ENCODE measurements at regions not wholly inside any gene's neighbourhood (a gene's known extent, or its start where the extent isn't known, plus 50 kb on each side); places are given as distances from the start of the nearest gene placed in this dataset.
A peak's percentile ranks its signal among the peaks of the same experiment; 100 is the strongest.

DNA sequence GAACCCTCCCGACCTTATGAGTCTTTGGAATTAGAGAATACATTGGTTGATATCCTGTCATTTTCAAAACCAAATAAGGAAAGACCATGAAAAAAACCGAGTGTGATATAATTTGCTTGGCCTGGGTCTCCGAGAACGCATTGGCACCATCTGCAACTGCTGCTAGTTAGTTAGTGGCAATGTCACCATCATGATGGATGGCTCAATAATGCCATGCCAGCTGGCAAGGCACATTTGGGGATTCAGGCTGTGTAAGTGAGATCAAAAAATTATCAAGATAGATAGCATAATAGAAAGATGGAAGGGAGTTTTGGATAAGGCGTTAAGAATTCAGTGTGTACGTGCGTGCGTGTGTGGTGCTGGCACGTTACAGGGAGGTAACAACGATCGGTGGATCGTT, 134.7 kb upstream of the TCERG1L start:
- H3K4me3 ChIP-seq (ENCODE audit: low read depth, low read length): no peak overlapping the region
- no peak overlapping the region for H3K9ac ChIP-seq (ENCODE audit: low read depth, low read length)
- H3K27me3 ChIP-seq (ENCODE audit: control insufficient read depth, insufficient read depth, low read length): no peaks in the 10 kb centered on the region
- H3K9me3 ChIP-seq (ENCODE audit: control insufficient read depth, insufficient read depth, low read length): no peaks in the 10 kb centered on the region
- no peak overlapping the region for H3K27ac ChIP-seq (ENCODE audit: low read depth, low read length)
- H3K36me3 ChIP-seq (ENCODE audit: control insufficient read depth, insufficient read depth, low read length): no peaks in the 10 kb centered on the region
- no peaks in the 10 kb centered on the region for H3K4me1 ChIP-seq (ENCODE audit: control insufficient read depth, insufficient read depth, low read length)

DNA sequence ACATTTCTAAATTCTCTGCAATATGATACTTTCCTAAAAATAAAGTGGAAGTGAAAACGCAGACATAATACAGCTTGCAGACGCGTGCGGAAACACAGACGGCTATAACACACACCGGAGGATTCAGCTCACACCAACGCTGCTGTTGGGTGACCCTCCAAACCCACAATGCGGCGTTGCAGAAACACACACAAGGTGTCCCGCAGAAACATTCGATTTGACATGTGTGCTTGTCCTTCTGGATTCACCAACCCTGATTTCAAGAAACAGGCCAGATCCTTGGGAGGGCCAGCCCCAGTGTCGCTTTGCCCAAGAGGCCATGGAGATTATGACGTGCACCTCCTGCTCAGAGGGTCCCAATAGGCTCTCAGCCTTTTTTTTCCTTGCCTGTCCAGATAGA, 136.7 kb upstream of the TCERG1L start:
- Histone ChIP-seq H3K36me3 (ENCODE audit: control insufficient read depth, insufficient read depth, low read length) (no peaks in the 10 kb centered on the region), H3K9ac (ENCODE audit: low read depth, low read length) (no peak overlapping the region), H3K27ac (ENCODE audit: low read depth, low read length) (no peak overlapping the region), H3K4me1 (ENCODE audit: control insufficient read depth, insufficient read depth, low read length) (peaks cover 5% of the 10 kb centered on the region; the same call in 1 of the 2 replicates), H3K27me3 (ENCODE audit: control insufficient read depth, insufficient read depth, low read length) (no peaks in the 10 kb centered on the region), H3K4me3 (ENCODE audit: low read depth, low read length) (no peak overlapping the region), H3K9me3 (ENCODE audit: control insufficient read depth, insufficient read depth, low read length) (no peaks in the 10 kb centered on the region)

DNA sequence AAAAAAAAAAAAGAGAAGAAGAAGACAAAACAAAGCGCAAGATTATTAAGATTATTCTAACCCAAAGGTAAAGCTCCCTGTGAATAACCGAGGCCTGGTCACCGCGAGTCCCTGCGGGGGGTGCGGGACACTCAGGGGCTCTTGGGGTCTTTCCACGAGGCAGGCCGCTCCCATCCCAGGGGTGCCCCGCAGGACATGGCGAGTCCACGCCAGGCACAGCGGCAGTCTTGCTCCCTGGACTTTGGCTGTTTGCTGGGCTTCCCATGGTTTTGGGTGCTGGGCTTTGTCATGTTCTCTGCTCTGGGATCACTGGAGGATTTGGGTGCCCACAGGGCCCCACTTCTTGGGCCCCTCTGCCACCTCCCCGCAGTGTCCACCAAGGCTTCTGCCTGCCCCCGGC, 137.4 kb upstream of the TCERG1L start:
- H3K9me3 ChIP-seq (ENCODE audit: control insufficient read depth, insufficient read depth, low read length): no peaks in the 10 kb centered on the region
- no peak overlapping the region for H3K9ac ChIP-seq (ENCODE audit: low read depth, low read length)
- no peak overlapping the region for H3K4me3 ChIP-seq (ENCODE audit: low read depth, low read length)
- peaks cover 13% of the 10 kb centered on the region for H3K4me1 ChIP-seq (ENCODE audit: control insufficient read depth, insufficient read depth, low read length)
- no peaks in the 10 kb centered on the region for H3K36me3 ChIP-seq (ENCODE audit: control insufficient read depth, insufficient read depth, low read length)
- H3K27me3 ChIP-seq (ENCODE audit: control insufficient read depth, insufficient read depth, low read length): no peaks in the 10 kb centered on the region
- H3K27ac ChIP-seq (ENCODE audit: low read depth, low read length): no peak overlapping the region

DNA sequence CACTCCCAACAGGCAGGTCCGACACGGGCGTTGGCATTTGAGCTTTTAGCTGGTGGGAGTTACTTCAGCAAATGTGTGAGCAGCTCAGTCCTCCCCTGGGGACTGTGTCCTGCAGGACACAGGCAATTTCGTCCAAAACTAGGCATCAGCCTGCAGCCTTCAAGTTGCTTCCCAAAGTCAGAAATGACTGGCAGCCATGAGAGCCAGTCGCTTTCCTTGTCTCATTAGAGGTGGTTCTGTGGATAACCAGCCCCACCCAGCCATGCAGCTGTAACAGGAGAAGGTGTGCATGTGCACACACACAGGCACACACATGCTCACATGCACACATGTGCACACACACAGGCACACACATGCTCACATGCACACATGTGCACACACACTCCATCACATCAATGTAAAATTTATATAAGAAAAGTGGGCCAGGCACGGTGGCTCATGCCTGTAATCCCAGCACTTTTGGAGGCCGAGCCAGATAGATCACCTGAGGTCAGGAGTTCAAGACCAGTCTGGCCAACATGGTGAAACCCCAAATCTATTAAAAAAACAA, 138.8 kb upstream of the TCERG1L start:
- H3K36me3 ChIP-seq (ENCODE audit: control insufficient read depth, insufficient read depth, low read length): no peaks in the 10 kb centered on the region
- no peaks in the 10 kb centered on the region for H3K9me3 ChIP-seq (ENCODE audit: control insufficient read depth, insufficient read depth, low read length)

DNA sequence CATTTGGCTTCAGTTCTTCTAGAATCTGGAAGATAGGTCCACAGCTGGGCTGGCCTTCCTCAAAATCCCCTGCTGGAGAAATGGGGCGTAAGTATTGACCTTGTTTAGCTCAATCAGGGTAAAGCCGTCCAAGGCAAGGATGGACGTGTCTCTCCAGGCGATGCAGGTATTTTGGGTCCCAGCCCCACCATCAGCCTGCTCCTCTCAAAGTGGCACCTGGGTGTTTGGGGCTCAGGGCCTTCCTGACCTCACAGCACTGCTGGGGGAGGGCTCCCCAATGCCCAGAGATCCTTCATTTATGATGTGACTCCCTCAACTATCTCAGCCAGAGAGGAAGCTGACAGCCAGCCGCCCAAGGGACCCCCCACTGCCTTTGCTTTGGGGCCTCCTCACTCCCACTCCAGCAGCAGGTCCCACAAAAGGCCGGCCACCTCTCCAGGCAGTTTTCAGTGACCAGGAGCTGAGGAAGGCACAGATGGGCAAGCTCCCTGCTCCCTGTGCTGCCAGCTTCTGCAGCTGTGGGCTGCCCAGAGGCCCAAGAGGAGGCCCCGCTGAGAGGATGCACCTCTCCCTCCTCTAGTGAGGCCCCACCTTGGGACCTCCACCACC, 140.0 kb upstream of the TCERG1L start:
- Histone ChIP-seq H3K9me3 (ENCODE audit: control insufficient read depth, insufficient read depth, low read length) (no peaks in the 10 kb centered on the region), H3K4me3 (ENCODE audit: low read depth, low read length) (no peak overlapping the region), H3K9ac (ENCODE audit: low read depth, low read length) (no peak overlapping the region), H3K27me3 (ENCODE audit: control insufficient read depth, insufficient read depth, low read length) (no peaks in the 10 kb centered on the region), H3K36me3 (ENCODE audit: control insufficient read depth, insufficient read depth, low read length) (no peaks in the 10 kb centered on the region), H3K27ac (ENCODE audit: low read depth, low read length) (no peak overlapping the region), H3K4me1 (ENCODE audit: control insufficient read depth, insufficient read depth, low read length) (peaks cover 16% of the 10 kb centered on the region)

More for the DNA sequence above, 138.8 kb upstream of the TCERG1L start:
- peaks cover 13% of the 10 kb centered on the region for H3K4me1 ChIP-seq (ENCODE audit: control insufficient read depth, insufficient read depth, low read length)
- no peak overlapping the region for H3K4me3 ChIP-seq (ENCODE audit: low read depth, low read length)
- H3K27me3 ChIP-seq (ENCODE audit: control insufficient read depth, insufficient read depth, low read length): no peaks in the 10 kb centered on the region
- H3K27ac ChIP-seq (ENCODE audit: low read depth, low read length): no peak overlapping the region
- H3K9ac ChIP-seq (ENCODE audit: low read depth, low read length): no peak overlapping the region

DNA sequence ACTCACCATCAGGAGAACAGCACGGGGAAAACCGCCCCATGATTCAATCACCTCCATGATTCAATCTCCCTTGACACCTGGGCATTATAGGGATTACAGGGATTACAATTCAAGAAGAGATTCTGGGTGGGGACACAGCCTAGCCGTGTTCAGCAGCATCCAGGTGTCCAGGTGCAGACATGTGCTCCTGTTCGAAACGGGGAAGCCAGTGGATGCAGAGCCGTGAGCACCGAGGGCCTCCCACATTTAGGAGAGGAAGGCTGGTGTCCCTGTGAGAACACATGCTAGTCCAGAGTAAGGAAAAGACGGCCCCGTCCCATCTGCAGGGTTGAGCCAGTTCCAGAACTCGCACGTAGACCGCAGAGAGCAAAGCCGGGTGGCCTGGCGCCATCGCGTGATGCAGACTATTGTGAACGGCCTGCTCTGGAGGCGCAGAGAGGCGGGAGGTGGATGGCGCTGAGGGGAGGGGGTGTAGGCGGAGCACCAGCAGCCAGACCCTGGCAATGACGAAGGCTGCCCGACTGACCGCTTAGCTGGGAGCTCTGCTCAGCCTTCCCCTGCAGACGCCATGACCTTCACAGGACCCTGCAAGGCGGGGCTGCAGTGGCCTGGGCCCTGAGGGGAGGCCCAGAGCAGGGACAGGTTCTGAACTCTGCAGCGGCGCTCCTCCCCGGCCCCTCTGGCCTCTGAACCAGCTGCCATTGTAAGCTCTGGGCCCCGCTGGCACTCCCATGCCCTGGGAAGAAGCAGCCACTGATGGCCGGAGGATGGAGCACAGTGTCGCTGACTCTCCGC, 141.6 kb upstream of the TCERG1L start:
- 0 out of 2 replicates have a peak overlapping the region, but pooled peaks have one; percentile 20 for H3K9ac ChIP-seq (ENCODE audit: low read depth, low read length)

DNA sequence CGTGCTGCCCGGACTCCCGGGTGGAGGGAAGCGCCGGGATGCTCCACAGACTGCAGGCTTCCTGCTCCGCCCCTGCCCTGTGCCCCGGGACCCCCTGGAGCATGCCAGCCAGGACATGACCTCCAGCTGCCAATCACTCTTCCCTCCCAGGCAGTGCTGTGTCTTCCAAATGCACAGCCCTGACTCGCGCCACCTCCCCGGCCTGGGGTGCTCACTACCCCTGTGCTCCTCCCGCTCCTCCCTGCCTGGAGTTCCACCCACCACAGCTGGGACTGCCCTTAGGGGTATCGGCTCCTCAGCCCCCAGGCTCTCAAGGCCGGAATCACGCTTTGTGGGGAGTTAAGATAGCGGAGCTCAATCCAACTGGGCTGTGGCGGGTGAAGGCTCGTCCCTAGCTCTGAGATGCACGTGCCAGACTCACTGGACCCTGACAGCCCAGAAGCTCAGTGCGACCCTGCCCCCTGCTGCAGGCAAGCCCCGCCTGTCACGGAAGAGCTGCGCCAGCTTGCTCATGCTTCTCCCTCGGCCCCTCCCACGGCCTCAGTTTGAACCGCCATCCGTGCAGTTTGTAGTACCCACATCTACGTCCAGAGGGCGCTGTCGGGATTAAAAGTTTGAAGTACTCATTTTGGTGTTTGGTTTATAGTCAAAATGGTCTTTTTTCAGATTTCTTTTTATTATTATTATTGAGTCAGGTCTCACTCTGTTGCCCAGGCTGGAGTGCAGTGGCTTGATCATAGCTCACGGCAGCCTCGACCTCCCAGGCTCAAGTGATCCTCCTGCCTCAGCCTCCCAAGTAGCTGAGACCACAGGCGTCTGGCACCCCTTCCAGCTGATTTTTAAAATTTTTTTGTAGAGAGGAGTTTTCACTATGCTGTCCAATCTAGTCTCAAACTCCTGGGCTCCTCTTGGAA, 142.5 kb upstream of the TCERG1L start:
- Histone ChIP-seq H3K9ac (ENCODE audit: low read depth, low read length) (0 out of 2 replicates have a peak overlapping the region, but pooled peaks have one; percentile 20), H3K27me3 (ENCODE audit: control insufficient read depth, insufficient read depth, low read length) (no peaks in the 10 kb centered on the region), H3K4me3 (ENCODE audit: low read depth, low read length) (peak overlapping the region; percentile 48)

More for the DNA sequence above, 141.6 kb upstream of the TCERG1L start:
- no peaks in the 10 kb centered on the region for H3K36me3 ChIP-seq (ENCODE audit: control insufficient read depth, insufficient read depth, low read length)
- no peak overlapping the region for H3K27ac ChIP-seq (ENCODE audit: low read depth, low read length)
- H3K4me3 ChIP-seq (ENCODE audit: low read depth, low read length): peak overlapping the region; percentile 48; the same call in 1 of the 2 replicates
- no peaks in the 10 kb centered on the region for H3K27me3 ChIP-seq (ENCODE audit: control insufficient read depth, insufficient read depth, low read length)
- no peaks in the 10 kb centered on the region for H3K9me3 ChIP-seq (ENCODE audit: control insufficient read depth, insufficient read depth, low read length)
- H3K4me1 ChIP-seq (ENCODE audit: control insufficient read depth, insufficient read depth, low read length): peaks cover 16% of the 10 kb centered on the region

DNA sequence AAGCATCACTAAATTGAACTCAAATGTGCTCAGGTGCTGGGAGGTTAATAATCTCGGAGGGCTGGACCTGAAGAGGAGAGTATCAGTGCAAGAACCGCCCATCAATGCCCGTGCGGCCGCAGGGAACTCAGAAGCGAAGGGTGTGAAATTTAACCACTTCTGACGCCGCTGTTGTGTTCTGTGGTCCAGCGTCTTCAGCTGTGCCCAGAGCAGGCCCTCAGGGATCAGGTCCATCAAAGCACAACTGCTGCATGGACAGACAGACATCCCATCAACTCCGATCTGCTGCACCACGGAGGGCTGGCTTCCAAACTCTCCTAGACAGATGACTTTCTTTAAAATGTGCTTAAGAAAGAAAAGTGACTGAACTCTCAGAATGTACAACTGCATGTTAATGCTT, 144.9 kb upstream of the TCERG1L start:
- Histone ChIP-seq H3K9me3 (ENCODE audit: control insufficient read depth, insufficient read depth, low read length) (no peaks in the 10 kb centered on the region), H3K4me1 (ENCODE audit: control insufficient read depth, insufficient read depth, low read length) (peaks cover 16% of the 10 kb centered on the region), H3K4me3 (ENCODE audit: low read depth, low read length) (no peak overlapping the region), H3K27me3 (ENCODE audit: control insufficient read depth, insufficient read depth, low read length) (no peaks in the 10 kb centered on the region), H3K9ac (ENCODE audit: low read depth, low read length) (no peak overlapping the region), H3K27ac (ENCODE audit: low read depth, low read length) (no peak overlapping the region), H3K36me3 (ENCODE audit: control insufficient read depth, insufficient read depth, low read length) (no peaks in the 10 kb centered on the region)

More for the DNA sequence above, 142.5 kb upstream of the TCERG1L start:
- H3K36me3 ChIP-seq (ENCODE audit: control insufficient read depth, insufficient read depth, low read length): no peaks in the 10 kb centered on the region
- H3K4me1 ChIP-seq (ENCODE audit: control insufficient read depth, insufficient read depth, low read length): peaks cover 16% of the 10 kb centered on the region
- no peak overlapping the region for H3K27ac ChIP-seq (ENCODE audit: low read depth, low read length)
- H3K9me3 ChIP-seq (ENCODE audit: control insufficient read depth, insufficient read depth, low read length): no peaks in the 10 kb centered on the region

DNA sequence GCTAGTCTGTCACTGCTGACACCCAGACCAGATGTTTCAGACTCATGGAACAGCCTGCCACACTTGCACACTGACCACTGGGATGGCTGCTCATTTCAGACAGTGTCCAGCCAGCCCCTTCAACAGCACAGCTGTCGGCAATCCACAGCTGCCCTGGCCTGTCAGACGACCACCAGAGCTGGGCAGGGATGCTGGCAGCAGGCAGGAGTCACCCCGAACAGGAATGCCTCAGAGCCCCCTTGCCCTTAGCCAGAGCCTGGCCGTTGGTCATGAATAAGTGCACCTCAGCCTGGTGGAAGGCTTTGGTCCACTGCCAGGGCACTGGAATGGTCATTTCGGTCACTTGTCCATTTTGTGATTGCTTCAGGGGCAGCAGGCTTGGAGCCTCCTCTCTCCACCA, 149.6 kb upstream of the TCERG1L start:
- Histone ChIP-seq H3K4me1 (ENCODE audit: control insufficient read depth, insufficient read depth, low read length) (0 out of 2 replicates have a peak, but pooled peaks cover 2% of the 10 kb centered on the region), H3K27ac (ENCODE audit: low read depth, low read length) (no peak overlapping the region), H3K9me3 (ENCODE audit: control insufficient read depth, insufficient read depth, low read length) (no peaks in the 10 kb centered on the region), H3K36me3 (ENCODE audit: control insufficient read depth, insufficient read depth, low read length) (no peaks in the 10 kb centered on the region), H3K27me3 (ENCODE audit: control insufficient read depth, insufficient read depth, low read length) (no peaks in the 10 kb centered on the region), H3K4me3 (ENCODE audit: low read depth, low read length) (no peak overlapping the region), H3K9ac (ENCODE audit: low read depth, low read length) (no peak overlapping the region)

DNA sequence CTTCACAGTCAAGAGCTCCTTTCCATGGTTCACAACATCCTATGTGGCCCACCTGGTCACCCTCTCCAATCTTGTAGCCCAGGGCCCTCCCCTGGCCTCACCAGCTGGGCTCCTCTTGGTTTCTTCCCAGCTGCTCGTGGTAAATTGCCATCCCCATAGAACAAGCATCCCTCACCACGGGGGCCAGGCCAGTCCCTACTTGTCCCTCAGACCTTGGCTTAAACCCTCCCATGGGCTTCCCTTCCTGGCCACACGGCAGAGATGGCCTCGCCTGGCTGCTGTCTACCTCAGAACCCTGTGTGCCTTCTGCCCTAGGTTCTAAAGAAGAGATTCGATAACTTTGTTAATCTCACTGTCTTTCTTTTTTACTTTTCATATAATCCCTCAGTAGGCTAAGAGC, 153.3 kb upstream of the TCERG1L start:
- Histone ChIP-seq H3K27me3 (ENCODE audit: control insufficient read depth, insufficient read depth, low read length) (no peaks in the 10 kb centered on the region), H3K9ac (ENCODE audit: low read depth, low read length) (no peak overlapping the region), H3K4me1 (ENCODE audit: control insufficient read depth, insufficient read depth, low read length) (no peaks in the 10 kb centered on the region), H3K9me3 (ENCODE audit: control insufficient read depth, insufficient read depth, low read length) (no peaks in the 10 kb centered on the region), H3K36me3 (ENCODE audit: control insufficient read depth, insufficient read depth, low read length) (no peaks in the 10 kb centered on the region), H3K27ac (ENCODE audit: low read depth, low read length) (no peak overlapping the region), H3K4me3 (ENCODE audit: low read depth, low read length) (no peak overlapping the region)
